ENCODE measurements at regions not wholly inside any gene's neighbourhood (a gene's known extent, or its start where the extent isn't known, plus 50 kb on each side); places are given as distances from the start of the nearest gene placed in this dataset.
"Not testable (repeated sequence)": the region's sequence is repeated elsewhere in the genome, so short reads cannot be mapped to it uniquely, and the experiment has no call there.

DNA sequence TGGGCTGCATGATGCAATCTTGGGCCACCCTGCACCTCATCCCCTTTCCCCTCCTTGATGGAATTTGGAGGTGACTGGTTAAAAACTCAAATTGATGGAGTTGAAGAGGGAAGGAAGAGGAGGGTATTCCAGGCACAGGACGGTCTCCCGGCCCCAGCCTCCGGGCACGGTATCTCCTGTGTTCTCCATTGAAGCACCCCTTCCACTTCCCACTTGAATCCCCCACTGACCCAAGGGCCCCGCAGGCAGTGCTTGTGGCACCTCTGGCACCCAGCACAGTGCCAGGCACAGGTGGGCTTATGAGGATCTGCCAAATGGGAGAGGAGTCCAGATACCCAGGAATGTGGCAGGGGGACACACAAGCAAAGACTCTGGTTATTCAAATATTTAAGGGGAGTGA is 271.6 kb downstream of the GOLGA6L6 start:
- TF ChIP-seq, protein P1, sequence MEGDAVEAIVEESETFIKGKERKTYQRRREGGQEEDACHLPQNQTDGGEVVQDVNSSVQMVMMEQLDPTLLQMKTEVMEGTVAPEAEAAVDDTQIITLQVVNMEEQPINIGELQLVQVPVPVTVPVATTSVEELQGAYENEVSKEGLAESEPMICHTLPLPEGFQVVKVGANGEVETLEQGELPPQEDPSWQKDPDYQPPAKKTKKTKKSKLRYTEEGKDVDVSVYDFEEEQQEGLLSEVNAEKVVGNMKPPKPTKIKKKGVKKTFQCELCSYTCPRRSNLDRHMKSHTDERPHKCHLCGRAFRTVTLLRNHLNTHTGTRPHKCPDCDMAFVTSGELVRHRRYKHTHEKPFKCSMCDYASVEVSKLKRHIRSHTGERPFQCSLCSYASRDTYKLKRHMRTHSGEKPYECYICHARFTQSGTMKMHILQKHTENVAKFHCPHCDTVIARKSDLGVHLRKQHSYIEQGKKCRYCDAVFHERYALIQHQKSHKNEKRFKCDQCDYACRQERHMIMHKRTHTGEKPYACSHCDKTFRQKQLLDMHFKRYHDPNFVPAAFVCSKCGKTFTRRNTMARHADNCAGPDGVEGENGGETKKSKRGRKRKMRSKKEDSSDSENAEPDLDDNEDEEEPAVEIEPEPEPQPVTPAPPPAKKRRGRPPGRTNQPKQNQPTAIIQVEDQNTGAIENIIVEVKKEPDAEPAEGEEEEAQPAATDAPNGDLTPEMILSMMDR (IDR thresholded peaks at IDR 0.05) = not testable (repeated sequence)
- not testable (repeated sequence) for TF ChIP-seq POLR2A, EP300 (IDR thresholded peaks at IDR 0.05)
